ENCODE measurements at regions not wholly inside any gene's neighbourhood (a gene's known extent, or its start where the extent isn't known, plus 50 kb on each side); places are given as distances from the start of the nearest gene placed in this dataset.
"Not testable (repeated sequence)": the region's sequence is repeated elsewhere in the genome, so short reads cannot be mapped to it uniquely, and the experiment has no call there.

GRCh38 chrX:115357326-115358120 lies 68.0 kb downstream of the LUZP4 start:
- Histone ChIP-seq H3K4me1 (ENCODE audit: control insufficient read depth in 1 of 2, insufficient read depth in 2 of 2, low read length in 2 of 2) (peaks cover 0 to 3% of the 10 kb centered on the region in 2 donors), H3K4me3 (ENCODE audit: low read depth in 1 of 2, low read length in 2 of 2) (no peak overlapping the region), H3K36me3 (ENCODE audit: control insufficient read depth in 1 of 2, insufficient read depth in 2 of 2, low read length in 2 of 2) (peaks cover 0 to 5% of the 10 kb centered on the region in 2 donors), H3K9me3 (ENCODE audit: control insufficient read depth in 1 of 2, low read length in 2 of 2) (no peaks in the 10 kb centered on the region), H3K27me3 (ENCODE audit: low read depth, low read length) (no peaks in the 10 kb centered on the region), H3K27ac (ENCODE audit: low read length) (no peak overlapping the region)

GRCh38 chrX:115359508-115359907 lies 70.0 kb downstream of the LUZP4 start:
- H3K27me3 ChIP-seq (ENCODE audit: low read depth, low read length); H3K4me3 ChIP-seq (ENCODE audit: low read depth in 1 of 2, low read length in 2 of 2); H3K4me1 ChIP-seq (ENCODE audit: control insufficient read depth in 1 of 2, insufficient read depth in 2 of 2, low read length in 2 of 2); H3K9me3 ChIP-seq (ENCODE audit: control insufficient read depth in 1 of 2, low read length in 2 of 2); H3K36me3 ChIP-seq (ENCODE audit: control insufficient read depth in 1 of 2, insufficient read depth in 2 of 2, low read length in 2 of 2); H3K27ac ChIP-seq (ENCODE audit: low read length): not testable (repeated sequence)

- H3K4me3 ChIP-seq (ENCODE audit: low read depth in 1 of 2, low read length in 2 of 2): no peak overlapping the region
- no peaks in the 10 kb centered on the region for H3K9me3 ChIP-seq (ENCODE audit: control insufficient read depth in 1 of 2, low read length in 2 of 2)
- peaks cover 0 to 3% of the 10 kb centered on the region in 2 donors for H3K4me1 ChIP-seq (ENCODE audit: control insufficient read depth in 1 of 2, insufficient read depth in 2 of 2, low read length in 2 of 2)
- no peaks in the 10 kb centered on the region for H3K27me3 ChIP-seq (ENCODE audit: low read depth, low read length)
- H3K36me3 ChIP-seq (ENCODE audit: control insufficient read depth in 1 of 2, insufficient read depth in 2 of 2, low read length in 2 of 2): peaks cover 0 to 5% of the 10 kb centered on the region in 2 donors
- H3K27ac ChIP-seq (ENCODE audit: low read length): no peak overlapping the region
Observed at GRCh38 chrX:115360220-115360781, 70.8 kb downstream of the LUZP4 start.

GRCh38 chrX:115362334-115363095 lies 73.0 kb downstream of the LUZP4 start:
- H3K27me3 ChIP-seq (ENCODE audit: low read depth, low read length): no peaks in the 10 kb centered on the region
- H3K4me1 ChIP-seq (ENCODE audit: control insufficient read depth in 1 of 2, insufficient read depth in 2 of 2, low read length in 2 of 2): peaks cover 0 to 3% of the 10 kb centered on the region in 2 donors

GRCh38 chrX:115363372-115363771 lies 73.9 kb downstream of the LUZP4 start:
- Histone ChIP-seq H3K27me3 (ENCODE audit: low read depth, low read length) (no peaks in the 10 kb centered on the region), H3K4me1 (ENCODE audit: control insufficient read depth in 1 of 2, insufficient read depth in 2 of 2, low read length in 2 of 2) (no peaks in the 10 kb centered on the region), H3K9me3 (ENCODE audit: control insufficient read depth in 1 of 2, low read length in 2 of 2) (no peaks in the 10 kb centered on the region), H3K4me3 (ENCODE audit: low read depth in 1 of 2, low read length in 2 of 2) (no peak overlapping the region), H3K27ac (ENCODE audit: low read length) (no peak overlapping the region), H3K36me3 (ENCODE audit: control insufficient read depth in 1 of 2, insufficient read depth in 2 of 2, low read length in 2 of 2) (no peaks in the 10 kb centered on the region)

More at GRCh38 chrX:115362334-115363095, 73.0 kb downstream of the LUZP4 start:
- no peaks in the 10 kb centered on the region for H3K36me3 ChIP-seq (ENCODE audit: control insufficient read depth in 1 of 2, insufficient read depth in 2 of 2, low read length in 2 of 2)
- H3K27ac ChIP-seq (ENCODE audit: low read length): no peak overlapping the region
- H3K9me3 ChIP-seq (ENCODE audit: control insufficient read depth in 1 of 2, low read length in 2 of 2): no peaks in the 10 kb centered on the region
- H3K4me3 ChIP-seq (ENCODE audit: low read depth in 1 of 2, low read length in 2 of 2): no peak overlapping the region

GRCh38 chrX:115363897-115364296 lies 74.4 kb downstream of the LUZP4 start:
- Histone ChIP-seq H3K27me3 (ENCODE audit: low read depth, low read length) (no peaks in the 10 kb centered on the region), H3K27ac (ENCODE audit: low read length) (no peak overlapping the region), H3K36me3 (ENCODE audit: control insufficient read depth in 1 of 2, insufficient read depth in 2 of 2, low read length in 2 of 2) (no peaks in the 10 kb centered on the region), H3K9me3 (ENCODE audit: control insufficient read depth in 1 of 2, low read length in 2 of 2) (no peaks in the 10 kb centered on the region), H3K4me3 (ENCODE audit: low read depth in 1 of 2, low read length in 2 of 2) (no peak overlapping the region), H3K4me1 (ENCODE audit: control insufficient read depth in 1 of 2, insufficient read depth in 2 of 2, low read length in 2 of 2) (no peaks in the 10 kb centered on the region)

- no peaks in the 10 kb centered on the region for H3K27me3 ChIP-seq (ENCODE audit: low read depth, low read length)
- no peaks in the 10 kb centered on the region for H3K4me1 ChIP-seq (ENCODE audit: control insufficient read depth in 1 of 2, insufficient read depth in 2 of 2, low read length in 2 of 2)
- H3K9me3 ChIP-seq (ENCODE audit: control insufficient read depth in 1 of 2, low read length in 2 of 2): no peaks in the 10 kb centered on the region
- H3K36me3 ChIP-seq (ENCODE audit: control insufficient read depth in 1 of 2, insufficient read depth in 2 of 2, low read length in 2 of 2): no peaks in the 10 kb centered on the region
- no peak overlapping the region for H3K4me3 ChIP-seq (ENCODE audit: low read depth in 1 of 2, low read length in 2 of 2)
- H3K27ac ChIP-seq (ENCODE audit: low read length): no peak overlapping the region
Observed at GRCh38 chrX:115364670-115365069, 75.2 kb downstream of the LUZP4 start.

GRCh38 chrX:115366535-115366934 lies 77.0 kb downstream of the LUZP4 start:
- no peaks in the 10 kb centered on the region for H3K4me1 ChIP-seq (ENCODE audit: control insufficient read depth in 1 of 2, insufficient read depth in 2 of 2, low read length in 2 of 2)
- no peaks in the 10 kb centered on the region for H3K9me3 ChIP-seq (ENCODE audit: control insufficient read depth in 1 of 2, low read length in 2 of 2)
- H3K4me3 ChIP-seq (ENCODE audit: low read depth in 1 of 2, low read length in 2 of 2): no peak overlapping the region
- no peaks in the 10 kb centered on the region for H3K27me3 ChIP-seq (ENCODE audit: low read depth, low read length)
- no peak overlapping the region for H3K27ac ChIP-seq (ENCODE audit: low read length)
- H3K36me3 ChIP-seq (ENCODE audit: control insufficient read depth in 1 of 2, insufficient read depth in 2 of 2, low read length in 2 of 2): no peaks in the 10 kb centered on the region

- Histone ChIP-seq H3K36me3 (ENCODE audit: control insufficient read depth in 1 of 2, insufficient read depth in 2 of 2, low read length in 2 of 2) (no peaks in the 10 kb centered on the region), H3K4me1 (ENCODE audit: control insufficient read depth in 1 of 2, insufficient read depth in 2 of 2, low read length in 2 of 2) (peaks cover 0 to 1% of the 10 kb centered on the region in 2 donors), H3K27me3 (ENCODE audit: low read depth, low read length) (no peaks in the 10 kb centered on the region), H3K27ac (ENCODE audit: low read length) (no peak overlapping the region), H3K9me3 (ENCODE audit: control insufficient read depth in 1 of 2, low read length in 2 of 2) (no peaks in the 10 kb centered on the region), H3K4me3 (ENCODE audit: low read depth in 1 of 2, low read length in 2 of 2) (no peak overlapping the region)
Observed at GRCh38 chrX:115367455-115367854, 77.9 kb downstream of the LUZP4 start.

GRCh38 chrX:115367951-115368350 lies 78.4 kb downstream of the LUZP4 start:
- no peaks in the 10 kb centered on the region for H3K36me3 ChIP-seq (ENCODE audit: control insufficient read depth in 1 of 2, insufficient read depth in 2 of 2, low read length in 2 of 2)
- H3K4me3 ChIP-seq (ENCODE audit: low read depth in 1 of 2, low read length in 2 of 2): no peak overlapping the region
- no peak overlapping the region for H3K27ac ChIP-seq (ENCODE audit: low read length)
- H3K9me3 ChIP-seq (ENCODE audit: control insufficient read depth in 1 of 2, low read length in 2 of 2): no peaks in the 10 kb centered on the region
- no peaks in the 10 kb centered on the region for H3K27me3 ChIP-seq (ENCODE audit: low read depth, low read length)
- H3K4me1 ChIP-seq (ENCODE audit: control insufficient read depth in 1 of 2, insufficient read depth in 2 of 2, low read length in 2 of 2): peaks cover 0 to 4% of the 10 kb centered on the region in 2 donors

GRCh38 chrX:115368876-115369275 lies 79.4 kb downstream of the LUZP4 start:
- Histone ChIP-seq H3K27me3 (ENCODE audit: low read depth, low read length) (no peaks in the 10 kb centered on the region), H3K9me3 (ENCODE audit: control insufficient read depth in 1 of 2, low read length in 2 of 2) (no peaks in the 10 kb centered on the region), H3K4me3 (ENCODE audit: low read depth in 1 of 2, low read length in 2 of 2) (no peak overlapping the region), H3K36me3 (ENCODE audit: control insufficient read depth in 1 of 2, insufficient read depth in 2 of 2, low read length in 2 of 2) (no peaks in the 10 kb centered on the region), H3K27ac (ENCODE audit: low read length) (no peak overlapping the region), H3K4me1 (ENCODE audit: control insufficient read depth in 1 of 2, insufficient read depth in 2 of 2, low read length in 2 of 2) (peaks cover 0 to 4% of the 10 kb centered on the region in 2 donors)

All from muscle layer of duodenum (tissue), 2 donors.